ENCODE measurements at regions not wholly inside any gene's neighbourhood (a gene's known extent, or its start where the extent isn't known, plus 50 kb on each side); places are given as distances from the start of the nearest gene placed in this dataset.

- Histone ChIP-seq H3K9me3 (ENCODE audit: insufficient read depth in 2 of 2, low read depth in 1 of 2, low read length in 1 of 2) (peaks cover 12 to 13% of the 10 kb centered on the region in 2 experiments; a peak in 3 of 4 replicates), H3K4me3 (ENCODE audit: extremely low read depth in 1 of 4, insufficient read depth in 2 of 4, low read depth in 3 of 4, low read length in 4 of 4) (no peak overlapping the region), H4K8ac (ENCODE audit: extremely low read depth, insufficient read depth, low read length) (no peak overlapping the region), H3K4me2 (ENCODE audit: insufficient read depth in 1 of 2, low read depth in 2 of 2, low read length in 2 of 2) (no peak overlapping the region), H3K56ac (replicated peaks; ENCODE audit: insufficient read length, low read depth, low read length) (no peak overlapping the region), H3K79me1 (ENCODE audit: low read depth, low read length) (no peaks in the 10 kb centered on the region), H3K14ac (ENCODE audit: insufficient read length) (no peak overlapping the region), H3K36me3 (ENCODE audit: control insufficient read depth in 2 of 4, insufficient read depth in 4 of 4, low read length in 3 of 4) (no peaks in the 10 kb centered on the region), H4K20me1 (replicated peaks in 1 of 2; ENCODE audit: control insufficient read depth in 1 of 2, insufficient read depth in 2 of 2, low read length in 2 of 2) (no peaks in the 10 kb centered on the region), H3K23ac (ENCODE audit: insufficient read length) (no peak overlapping the region), H4K5ac (ENCODE audit: insufficient read length, low read depth, low read length) (no peak overlapping the region), H2BK15ac (ENCODE audit: low read length) (no peak overlapping the region), H2BK20ac (ENCODE audit: low read length) (no peak overlapping the region), H3K23me2 (ENCODE audit: low read depth, low read length) (no peaks in the 10 kb centered on the region), H2AFZ (ENCODE audit: low read length) (no peak overlapping the region), H4K91ac (replicated peaks; ENCODE audit: insufficient read length, low read length) (no peak overlapping the region), H2BK12ac (ENCODE audit: low read depth, low read length) (no peak overlapping the region), H2AK5ac (ENCODE audit: low read depth, low read length) (no peak overlapping the region), H3K9ac (replicated peaks in 1 of 4; ENCODE audit: extremely low read depth in 1 of 4, low read depth in 3 of 4, low read length in 3 of 4) (no peak overlapping the region), H2BK5ac (ENCODE audit: low read depth, low read length) (no peak overlapping the region), H3K4ac (replicated peaks; ENCODE audit: insufficient read length, low read depth, low read length) (no peak overlapping the region), H3K27ac (ENCODE audit: low read depth, low read length) (no peak overlapping the region), H3K27me3 (replicated peaks in 1 of 4; ENCODE audit: control insufficient read depth in 3 of 4, extremely low read depth in 1 of 4, insufficient read depth in 3 of 4, low read length in 3 of 4) (no peaks in the 10 kb centered on the region), H3K79me2 (ENCODE audit: control insufficient read depth in 1 of 2, insufficient read depth in 2 of 2, low read length in 2 of 2) (no peaks in the 10 kb centered on the region), H2BK120ac (replicated peaks; ENCODE audit: low read depth, low read length) (no peak overlapping the region), H3K18ac (ENCODE audit: extremely low read depth, low read length) (no peak overlapping the region), H3K4me1 (replicated peaks in 1 of 4; ENCODE audit: control insufficient read depth in 3 of 4, insufficient read depth in 4 of 4, low read length in 3 of 4) (no peaks in the 10 kb centered on the region)
- ChIA-PET CTCF (ENCODE audit: partially characterized antibody) (interaction anchor here (0.7 to 1.4 kb wide), 6 partner anchors 8 to 192 kb away, joined by 3 to 5 read pairs (median 3); no protein-coding TSS in a partner anchor), POLR2A (ENCODE audit: partially characterized antibody) (no interaction called here)
- FAIRE-seq (no peak), DNase-seq (ENCODE audit: low read depth in 1 of 2, low spot score in 2 of 2) (no peak)
- 90% methylated on average over 5 of the region's 5 CpGs; no CpG with 5 or more reads in 1 of the 2 experiments for WGBS, 2 experiments (ENCODE audit: extremely low coverage in 1 of 2, insufficient coverage in 1 of 2, insufficient read length in 1 of 2, insufficient replicate concordance in 2 of 2, low coverage in 1 of 2, low lambda C conversion rate in 2 of 2, missing lambda C conversion rate in 1 of 2)
- TF ChIP-seq TAF1 (IDR thresholded peaks at IDR 0.05; ENCODE audit: low read depth, low read length): no peak
- no peak for TF ChIP-seq SRF (IDR thresholded peaks at IDR 0.05; ENCODE audit: low read depth, low read length)
- no peak for TF ChIP-seq RBBP5 (IDR thresholded peaks at IDR 0.05; ENCODE audit: borderline replicate concordance, low read depth, low read length)
- no peak for TF ChIP-seq BRCA1 (IDR thresholded peaks at IDR 0.05; ENCODE audit: low read depth, low read length)
- no peak for TF ChIP-seq GABPA (IDR thresholded peaks at IDR 0.05; ENCODE audit: borderline replicate concordance, insufficient read depth, low read length)
- TF ChIP-seq EZH2 (IDR thresholded peaks at IDR 0.05; ENCODE audit: low read depth, low read length, severe bottlenecking): no peak
- TF ChIP-seq BCL11A (IDR thresholded peaks at IDR 0.05; ENCODE audit: low read depth in 2 of 2, low read length in 2 of 2): no peak
- TF ChIP-seq ASH2L (IDR thresholded peaks at IDR 0.05; ENCODE audit: low read length): no peak
- no peak for TF ChIP-seq SIX5 (IDR thresholded peaks at IDR 0.05; ENCODE audit: low read depth, low read length)
- TF ChIP-seq HDAC6 (IDR thresholded peaks at IDR 0.05; ENCODE audit: low read depth, low read length): no peak
- TF ChIP-seq TBP (IDR thresholded peaks at IDR 0.05; ENCODE audit: low read depth, low read length): no peak
- no peak for TF ChIP-seq SIRT6 (IDR thresholded peaks at IDR 0.05; ENCODE audit: low read length)
- TF ChIP-seq ATF2 (IDR thresholded peaks at IDR 0.05; ENCODE audit: low read length): no peak
- TF ChIP-seq RAD21 (IDR thresholded peaks at IDR 0.05 in 1 of 2, conservative IDR thresholded peaks at IDR 0.05 in 1 of 2; ENCODE audit: low read depth in 2 of 2, low read length in 2 of 2): no peak
Observed at GRCh38 chr4:163747293-163747692, 252.8 kb downstream of the TMA16 start.

Measured in H1 (cell line).